C4-2B (cell line): ENCODE measurements at regions not wholly inside any gene's neighbourhood (a gene's known extent, or its start where the extent isn't known, plus 50 kb on each side); places are given as distances from the start of the nearest gene placed in this dataset.

Source experiments
- CTCF ChIP-seq: fragments of 450-650 bp; conservative IDR thresholded peaks from 2 replicates; pipeline ENCODE4 v1.5.1; 2017; ENCODE audit warnings: mild to moderate bottlenecking
- ZFX ChIP-seq: fragments of 450-650 bp; IDR thresholded peaks from 2 replicates; pipeline ENCODE4 v1.6.1; 2017

GRCh38 chr3:10653241-10653640 is 147.9 kb upstream of the ATP2B2 start:
- no peak for TF ChIP-seq CTCF
- no peak for TF ChIP-seq ZFX
